Pancreas (tissue), 10 donors: ENCODE measurements at regions not wholly inside any gene's neighbourhood (a gene's known extent, or its start where the extent isn't known, plus 50 kb on each side); places are given as distances from the start of the nearest gene placed in this dataset.

Source experiments
- ATAC-seq, 4 donors: fragments of 200-7000 bp; cut with Tn5 transposase; one replicate each; pipeline versions ENCODE4 v1.8.0 to v1.9.1; 2020; ENCODE audit warnings: mild to moderate bottlenecking in 4 of 4, moderate library complexity in 4 of 4
- DNase-seq, 6 donors: peaks; one replicate each; pipeline ENCODE4 v3.0.0-alpha.2; 2020
- FAIRE-seq: peaks from 2 replicates; lab custom pipeline; 2012; peaks lifted over from hg19 to GRCh38; lab: Jason Lieb, UNC
- H3K27ac ChIP-seq, 4 donors: fragments of 200-600 bp; sonication (generic); 1 replicate in 3 of 4; 2 replicates in 1 of 4; pipeline versions ENCODE4 v1.5.0 to v1.8.0; 2020
- H3K27me3 ChIP-seq, 4 donors: fragments of 200-600 bp; one replicate each; pipeline ENCODE4 v1.8.0; 2021
- H3K36me3 ChIP-seq, 3 donors: fragments of 200-600 bp; sonication (generic) in 1 of 3; one replicate each; pipeline versions ENCODE4 v1.5.0 to v1.8.0; 2020 to 2021
- H3K4me1 ChIP-seq, 3 donors: fragments of 200-600 bp; one replicate each; pipeline ENCODE4 v1.8.0; 2021
- H3K4me3 ChIP-seq, 4 donors: fragments of 200-600 bp; sonication (generic) in 2 of 4; one replicate each; pipeline versions ENCODE4 v1.5.0 to v1.8.0; 2020 to 2021
- H3K9me3 ChIP-seq, 4 donors: fragments of 200-600 bp; one replicate each; pipeline ENCODE4 v1.8.0; 2021
- CTCF ChIP-seq, 4 donors: fragments of 200-600 bp; sonication (generic) in 3 of 4; IDR thresholded peaks; one replicate each; pipeline versions ENCODE4 v1.5.0 to v1.8.0; 2021; ENCODE audit warnings: antibody characterized with exemption in 4 of 4
- WGBS, 2 donors: extraction: QIAGEN DNeasy Blood & Tissue Kit; methylation state at CpG; one replicate each; pipeline ENCODE4 v1.1.7; 2013; 5-methylcytosine and 5-hydroxymethylcytosine counted together
- intact Hi-C, 3 donors: fragments of 100-400 bp; cut with DNase I; formaldehyde crosslinking; loops; one replicate each; pipeline versions ENCODE4 v1.11.1 to v1.14.2; 2022
- donor health status: healthy with polysubstance abuse.
- donor health status: DM: no; HTN: no; CAD: no; lungs with moderate emphysema.
- donor health status: DM: no; HTN: no; CAD: no.
- donor health status: control.
- donor health status: control.
- donor health status: Bipolar disorder and iron deficiency.
- donor health status: DM: yes; HTN: yes; CAD: no.
- donor health status: DM: no; HTN: no; CAD: no.
- donor health status: DM: no; HTN: no; CAD: no.
- donor health status: DM: yes; HTN: yes; CAD: no.

- WGBS, 2 donors = 87 to 89% methylated on average over 3 of the region's 3 CpGs
- FAIRE-seq (no peak), ATAC-seq (no peak)
These were observed 295.9 kb upstream of the SOX4 start for GRCh38 chr6:21297665-21298064.

GRCh38 chr6:21299216-21299615 is 294.3 kb upstream of the SOX4 start:
- Histone ChIP-seq H3K27ac (no peak overlapping the region), H3K9me3 (no peaks in the 10 kb centered on the region), H3K4me3 (no peak overlapping the region), H3K36me3 (no peaks in the 10 kb centered on the region), H3K27me3 (no peaks in the 10 kb centered on the region), H3K4me1 (no peaks in the 10 kb centered on the region)
- DNase-seq (no peak), ATAC-seq (no peak), FAIRE-seq (no peak)
- TF ChIP-seq CTCF (IDR thresholded peaks at IDR 0.05) = no peak
- 78 to 90% methylated on average over 2 of the region's 2 CpGs for WGBS, 2 donors
- intact Hi-C loops = no loop called here

More at GRCh38 chr6:21297665-21298064, 295.9 kb upstream of the SOX4 start:
- no peaks in the 10 kb centered on the region for H3K27me3 ChIP-seq
- intact Hi-C loops = no loop called here
- DNase-seq = no peak
- no peaks in the 10 kb centered on the region for H3K36me3 ChIP-seq
- no peak overlapping the region for H3K27ac ChIP-seq
- no peaks in the 10 kb centered on the region for H3K9me3 ChIP-seq
- H3K4me3 ChIP-seq = no peak overlapping the region
- TF ChIP-seq CTCF (IDR thresholded peaks at IDR 0.05) = no peak
- H3K4me1 ChIP-seq = no peaks in the 10 kb centered on the region

- 90 to 93% methylated on average over 3 of the region's 3 CpGs for WGBS, 2 donors
- DNase-seq = no peak
- Histone ChIP-seq H3K4me3 (no peak overlapping the region), H3K9me3 (no peaks in the 10 kb centered on the region), H3K36me3 (no peaks in the 10 kb centered on the region), H3K27me3 (no peaks in the 10 kb centered on the region), H3K4me1 (no peaks in the 10 kb centered on the region), H3K27ac (no peak overlapping the region)
- FAIRE-seq = no peak
- no peak for TF ChIP-seq CTCF (IDR thresholded peaks at IDR 0.05)
- intact Hi-C loops = no loop called here
- ATAC-seq = no peak
These were observed 293.1 kb upstream of the SOX4 start for GRCh38 chr6:21300439-21300838.

- ATAC-seq (peak in 2 of 4 donors; percentile 30 to 62), FAIRE-seq (no peak), DNase-seq (no peak)
- Histone ChIP-seq H3K36me3 (no peaks in the 10 kb centered on the region), H3K4me3 (no peak overlapping the region), H3K9me3 (no peaks in the 10 kb centered on the region), H3K27me3 (no peaks in the 10 kb centered on the region), H3K27ac (no peak overlapping the region), H3K4me1 (no peaks in the 10 kb centered on the region)
- WGBS, 2 donors = 50 to 58% methylated on average over 2 of the region's 2 CpGs
- intact Hi-C loops = no loop called here
- TF ChIP-seq CTCF (IDR thresholded peaks at IDR 0.05) = no peak
These were observed 287.6 kb upstream of the SOX4 start for GRCh38 chr6:21305893-21306332.

GRCh38 chr6:21306546-21306945 is 287.0 kb upstream of the SOX4 start:
- intact Hi-C loops = no loop called here
- Histone ChIP-seq H3K27me3 (no peaks in the 10 kb centered on the region), H3K4me1 (no peaks in the 10 kb centered on the region), H3K27ac (no peak overlapping the region), H3K9me3 (no peaks in the 10 kb centered on the region), H3K36me3 (no peaks in the 10 kb centered on the region), H3K4me3 (no peak overlapping the region)
- TF ChIP-seq CTCF (IDR thresholded peaks at IDR 0.05) = no peak
- WGBS, 2 donors = 80 to 88% methylated on average over 4 of the region's 4 CpGs
- ATAC-seq (no peak), DNase-seq (no peak), FAIRE-seq (no peak)
